ENCODE measurements at regions not wholly inside any gene's neighbourhood (a gene's known extent, or its start where the extent isn't known, plus 50 kb on each side); places are given as distances from the start of the nearest gene placed in this dataset.

DNA sequence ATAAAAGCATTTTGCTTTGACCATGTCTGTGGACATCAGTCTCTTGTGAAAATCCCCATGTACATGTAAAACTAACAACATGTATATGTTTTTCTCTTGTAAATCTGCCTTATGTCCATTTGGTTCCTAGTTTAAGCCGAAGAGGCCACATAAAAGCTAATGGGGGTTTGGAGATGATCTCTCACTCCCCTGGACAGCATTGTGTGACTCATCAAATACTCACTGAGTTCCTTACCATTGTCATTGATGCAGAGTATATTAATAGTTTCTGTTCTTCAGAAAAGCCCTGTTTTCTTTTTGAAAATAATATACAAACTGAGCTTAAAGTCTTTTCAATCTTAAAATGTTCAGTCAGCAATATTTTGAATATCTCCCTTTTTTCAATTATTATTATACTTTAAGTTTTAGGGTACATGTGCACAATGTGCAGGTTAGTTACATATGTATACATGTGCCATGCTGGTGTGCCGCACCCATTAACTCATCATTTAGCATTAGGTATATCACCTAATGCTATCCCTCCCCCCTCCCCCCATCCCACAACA lies 536.7 kb upstream of the HTR2A start:
- DNase-seq (ENCODE audit: low spot score): no peak

DNA sequence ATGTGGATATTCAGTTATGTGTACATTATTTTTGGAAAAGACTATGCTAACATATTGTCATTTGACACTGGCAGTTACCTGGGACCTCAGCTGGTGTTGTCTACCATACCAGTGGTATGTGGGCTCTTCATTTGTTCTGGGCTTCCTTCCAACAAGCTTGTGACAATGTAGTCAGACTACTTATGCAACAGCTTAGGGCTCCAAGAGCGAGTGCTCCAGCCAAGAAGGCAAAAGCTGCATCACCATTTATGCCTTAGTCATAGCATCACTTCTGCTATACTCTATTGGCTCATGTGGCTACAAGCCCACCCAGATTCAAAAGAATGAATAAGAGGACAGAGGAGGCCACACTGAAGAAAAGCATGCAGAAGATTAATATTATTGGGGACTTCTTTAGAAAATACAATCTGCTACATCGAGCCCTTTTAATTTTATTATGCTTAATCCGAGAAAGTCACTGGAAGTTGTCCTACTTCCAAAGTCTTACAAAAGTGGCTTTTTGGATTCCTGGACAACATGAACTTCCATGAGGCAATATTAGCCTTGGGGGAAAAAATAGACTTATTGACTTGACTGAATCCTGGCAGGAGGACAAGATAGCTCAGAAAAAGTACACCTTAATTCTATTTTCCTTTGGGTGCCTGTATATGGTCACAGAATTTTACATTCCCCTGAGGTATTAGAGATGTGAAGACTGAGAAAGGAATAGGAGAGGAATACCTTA lies 529.4 kb upstream of the HTR2A start:
- no peak for DNase-seq (ENCODE audit: low spot score)

DNA sequence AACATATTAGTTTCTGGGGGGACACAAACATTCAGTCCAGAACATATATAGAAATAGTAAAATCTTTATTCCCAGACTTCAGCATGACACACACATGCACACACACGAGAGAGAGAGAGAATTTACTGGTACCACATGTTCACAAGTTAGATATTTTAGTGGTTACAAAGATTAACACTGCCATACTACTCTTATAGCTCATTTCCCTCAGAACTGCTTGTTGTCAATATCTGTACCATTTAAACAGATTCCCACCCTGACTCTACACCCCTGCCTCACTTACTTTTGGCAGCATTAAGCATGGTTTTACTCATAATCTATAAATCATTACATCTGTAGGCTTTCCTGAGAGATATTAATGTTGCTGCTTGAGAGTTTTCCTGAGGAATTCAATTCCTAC lies 524.7 kb upstream of the HTR2A start:
- no peak for DNase-seq (ENCODE audit: low spot score)

DNA sequence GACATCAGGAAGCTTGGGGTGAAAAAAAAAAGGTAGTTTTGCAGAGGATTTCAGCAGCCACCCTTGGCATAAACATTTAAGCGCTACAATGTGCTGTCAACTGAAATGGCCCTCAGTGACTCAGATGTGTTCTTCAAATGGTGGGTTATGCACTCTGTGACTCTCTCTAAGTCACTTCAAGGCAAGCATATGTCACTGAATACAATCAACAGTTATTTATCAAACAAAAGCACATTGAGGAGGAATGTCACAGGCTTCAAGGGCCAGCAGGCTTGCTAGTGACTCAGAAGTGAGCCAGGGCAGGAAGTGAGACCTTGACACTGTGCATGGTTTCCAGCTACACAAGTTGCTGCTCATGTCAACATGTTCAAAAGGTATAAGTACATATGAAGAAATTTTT lies 523.7 kb upstream of the HTR2A start:
- no peak for DNase-seq (ENCODE audit: low spot score)

DNA sequence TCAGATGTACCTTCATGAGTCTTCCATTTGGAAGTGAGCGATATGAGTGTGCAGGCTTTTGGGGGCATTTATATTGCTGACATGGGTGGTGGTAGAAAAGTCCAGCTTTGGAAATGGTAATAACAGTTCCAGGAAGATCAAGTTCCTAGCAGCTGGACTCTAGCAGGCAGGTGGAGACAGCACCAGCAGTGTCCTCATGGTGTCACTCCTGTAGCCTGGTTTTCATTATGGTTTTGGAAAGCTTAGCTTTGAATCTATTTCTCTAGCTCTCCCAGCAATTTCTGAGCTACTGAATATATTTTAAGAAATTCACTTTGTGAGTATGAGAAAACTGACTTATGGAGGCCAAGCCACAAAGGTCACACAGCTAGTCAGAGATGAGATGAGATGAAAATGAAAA lies 523.2 kb upstream of the HTR2A start:
- no peak for DNase-seq (ENCODE audit: low spot score)

DNA sequence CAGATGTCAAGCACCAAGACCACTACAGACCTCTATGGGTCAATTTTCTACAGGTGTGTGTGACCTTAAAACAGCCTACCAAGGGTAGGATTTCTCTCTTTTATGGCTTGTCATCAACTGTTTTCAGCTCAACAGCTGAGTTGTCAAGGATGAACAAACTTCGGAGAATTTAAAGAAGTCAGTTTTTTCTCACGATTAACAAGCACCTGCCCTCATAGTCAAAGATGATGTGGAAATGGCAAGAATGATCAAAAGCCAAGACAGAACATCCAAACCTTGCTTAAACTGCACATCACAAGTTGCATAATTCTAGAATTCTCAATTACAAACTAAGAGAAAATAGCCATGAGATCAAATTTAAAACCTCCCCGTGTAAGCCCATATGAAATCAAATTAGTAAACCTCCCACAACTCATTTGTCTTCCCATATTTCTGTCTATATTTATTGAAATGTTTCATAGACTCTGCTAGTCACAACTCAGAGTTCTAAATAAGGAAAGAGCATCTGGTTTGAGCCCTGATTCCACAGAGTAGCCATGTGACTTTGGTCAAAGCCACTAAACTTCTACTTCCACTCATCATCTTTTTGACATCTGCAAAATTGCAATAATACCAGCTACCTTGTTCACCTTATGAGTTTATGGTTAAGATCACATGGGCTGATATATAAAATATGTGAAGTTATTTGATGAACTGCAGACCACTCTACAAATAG lies 521.5 kb upstream of the HTR2A start:
- no peak for DNase-seq (ENCODE audit: low spot score)

DNA sequence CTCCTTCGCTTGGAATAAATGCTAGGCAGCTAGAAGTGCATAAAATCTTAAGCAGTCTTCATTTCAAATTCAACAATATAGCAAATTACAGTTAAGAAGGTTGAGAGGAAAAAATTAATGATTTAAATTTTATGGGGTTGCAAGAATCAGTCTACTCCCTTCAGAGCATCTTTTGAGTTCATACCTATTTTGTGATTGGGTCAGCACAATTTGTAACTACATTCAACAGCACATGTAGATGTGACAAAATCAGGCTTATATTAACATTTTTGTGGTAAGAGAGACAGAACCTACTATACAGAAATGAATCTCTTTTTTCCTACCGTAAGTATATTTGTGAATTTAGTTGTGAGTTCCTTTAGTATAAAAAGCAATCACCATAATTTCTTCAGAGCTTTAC lies 520.6 kb upstream of the HTR2A start:
- DNase-seq (ENCODE audit: low spot score): no peak

DNA sequence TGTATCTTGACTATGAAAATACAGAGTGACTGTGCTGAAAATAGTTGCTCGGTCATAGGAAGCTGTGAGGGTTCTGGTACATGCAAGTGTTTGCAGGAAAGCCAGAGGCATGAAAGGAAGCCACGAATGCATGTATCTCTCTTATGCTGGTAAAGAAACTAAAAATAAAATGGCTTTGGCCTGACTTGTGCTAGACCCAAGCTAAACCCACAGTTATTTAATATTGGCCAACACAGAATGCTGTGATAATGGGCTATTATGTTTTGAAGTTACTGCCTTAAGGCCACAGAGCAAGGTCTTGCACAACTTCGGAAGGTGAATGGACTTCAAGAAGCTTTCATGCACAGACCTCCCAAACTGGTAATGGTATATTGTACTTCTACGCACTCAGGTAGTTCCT lies 518.2 kb upstream of the HTR2A start:
- DNase-seq (ENCODE audit: low spot score): no peak

DNA sequence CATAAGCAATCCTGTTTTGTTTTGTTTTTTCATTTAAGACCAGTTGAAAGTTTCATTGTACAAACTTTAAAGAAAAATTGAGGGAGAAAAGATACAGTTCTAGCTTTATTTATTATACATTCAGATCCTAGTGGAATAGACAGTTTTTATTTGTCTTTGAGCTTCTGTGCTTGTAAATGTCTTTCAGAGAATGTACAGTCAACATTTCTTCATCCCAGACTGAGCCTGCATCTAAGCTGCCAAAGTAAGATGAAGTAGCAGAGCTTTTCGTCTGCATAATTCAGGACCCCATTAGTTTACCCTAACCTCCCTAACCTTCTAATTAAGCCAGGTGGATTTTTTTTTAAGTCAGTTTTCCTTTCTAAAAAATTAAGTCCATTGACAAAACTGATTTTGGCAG lies 516.7 kb upstream of the HTR2A start:
- no peak for DNase-seq (ENCODE audit: low spot score)

DNA sequence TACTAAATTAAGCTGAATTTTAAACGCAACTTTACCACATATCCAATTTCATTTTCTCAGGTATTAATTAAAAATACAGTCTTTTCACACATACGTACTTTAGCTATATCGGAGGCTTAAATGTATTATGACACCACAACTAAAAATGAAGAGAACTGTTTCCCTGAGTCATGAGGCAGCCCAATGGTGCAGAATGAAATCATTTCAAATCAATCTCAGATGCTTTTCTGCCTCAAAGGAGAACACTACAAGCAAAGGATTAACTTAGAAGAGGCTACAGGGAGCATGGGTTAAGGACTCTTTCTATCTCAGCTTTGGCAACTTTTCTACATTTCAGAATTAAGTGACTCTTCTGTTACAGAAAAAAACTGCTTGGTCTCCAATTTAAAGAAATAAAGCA lies 516.3 kb upstream of the HTR2A start:
- DNase-seq (ENCODE audit: low spot score): no peak

DNA sequence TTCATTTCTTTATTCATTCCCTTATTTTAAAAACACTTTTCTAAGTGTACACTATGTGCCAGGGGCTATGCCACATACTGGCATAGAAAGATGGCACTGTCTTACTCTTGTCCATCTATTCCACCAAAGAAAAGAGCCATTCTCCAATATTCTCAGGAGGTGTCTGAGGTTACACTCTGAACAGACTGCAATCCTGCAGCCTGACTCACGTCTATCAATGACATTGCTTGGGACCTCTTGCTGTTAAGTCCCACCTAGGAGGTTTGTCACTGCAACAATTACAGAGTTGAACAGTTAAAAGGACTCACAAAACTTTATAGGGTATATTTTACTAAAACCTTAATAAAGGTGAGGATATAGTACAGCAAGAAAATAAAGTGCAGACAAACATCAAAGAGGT lies 512.9 kb upstream of the HTR2A start:
- no peak for DNase-seq (ENCODE audit: low spot score)

DNA sequence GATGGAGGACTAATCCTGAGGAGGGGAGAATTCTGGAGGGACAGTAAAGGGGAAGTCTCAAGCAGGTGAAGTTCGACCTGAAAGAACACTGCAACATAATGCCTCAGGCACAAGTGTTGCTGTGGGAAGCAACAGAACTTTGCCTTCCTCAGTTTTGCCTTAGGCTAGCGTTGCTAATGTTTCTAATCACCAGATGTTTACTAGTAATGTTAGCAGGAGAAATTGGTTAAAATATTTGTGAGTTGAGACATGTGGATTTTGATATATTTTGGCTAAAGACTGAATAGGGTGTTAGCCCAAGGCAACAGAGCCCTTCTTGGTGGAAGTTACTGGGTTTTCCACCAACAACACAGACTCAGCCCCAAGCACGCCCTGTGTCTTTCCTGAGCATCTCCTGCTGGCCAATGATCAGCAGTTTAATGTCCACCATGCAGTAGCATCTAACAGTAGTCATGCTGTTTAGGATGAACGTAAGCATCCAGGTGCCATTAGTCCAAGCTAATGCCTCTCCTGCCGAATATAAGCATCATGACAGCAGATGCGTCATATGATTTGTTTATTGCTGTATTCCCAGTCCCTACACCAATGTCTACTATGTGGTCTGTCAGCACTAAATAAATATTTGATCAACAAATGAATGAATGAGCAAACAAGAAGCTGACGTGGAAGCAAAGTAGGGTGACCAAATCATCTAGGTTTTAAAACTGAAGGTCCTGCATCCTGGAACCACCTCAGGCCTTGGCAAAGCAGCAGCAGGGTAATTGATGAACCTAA lies 511.9 kb upstream of the HTR2A start:
- no peak for DNase-seq (ENCODE audit: low spot score)

DNA sequence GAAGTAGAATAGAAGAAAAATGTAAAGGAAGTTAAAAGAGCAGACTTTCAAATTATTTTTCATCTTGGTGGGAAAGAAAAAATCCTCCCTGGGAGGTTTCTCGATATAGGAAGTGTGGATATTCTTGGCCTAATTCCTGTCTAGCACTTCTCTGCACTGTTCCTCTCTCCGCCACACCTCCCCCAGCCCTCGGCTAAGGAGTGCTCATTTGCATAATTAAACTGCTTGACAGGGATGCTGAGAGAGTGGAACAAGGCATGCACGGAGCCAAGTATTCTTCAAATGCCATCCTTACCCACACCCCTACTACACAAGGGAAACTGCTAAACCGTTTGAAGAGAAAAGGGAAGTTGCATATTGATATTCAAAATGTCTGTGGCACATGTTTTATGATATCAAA lies 511.0 kb upstream of the HTR2A start:
- DNase-seq (ENCODE audit: low spot score): no peak

DNA sequence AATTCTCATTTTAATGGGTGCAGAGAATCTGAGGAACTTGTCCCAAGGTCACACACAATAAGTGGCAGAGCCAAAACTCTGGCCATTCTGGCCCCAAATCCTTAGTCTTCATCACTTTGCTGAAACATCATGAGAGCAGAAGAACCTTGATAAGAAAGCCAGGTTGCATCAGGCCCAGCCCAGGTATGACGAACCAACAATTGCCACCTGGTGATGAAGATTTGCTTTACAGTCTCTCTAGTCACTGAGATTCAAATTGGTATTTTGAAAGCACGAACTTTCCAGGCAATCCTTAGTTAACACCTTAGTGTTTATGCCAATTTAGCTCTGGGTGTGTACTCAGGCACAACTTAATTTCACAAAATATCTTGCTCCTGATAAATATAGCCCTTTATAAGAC lies 502.7 kb upstream of the HTR2A start:
- no peak for DNase-seq (ENCODE audit: low spot score)

DNA sequence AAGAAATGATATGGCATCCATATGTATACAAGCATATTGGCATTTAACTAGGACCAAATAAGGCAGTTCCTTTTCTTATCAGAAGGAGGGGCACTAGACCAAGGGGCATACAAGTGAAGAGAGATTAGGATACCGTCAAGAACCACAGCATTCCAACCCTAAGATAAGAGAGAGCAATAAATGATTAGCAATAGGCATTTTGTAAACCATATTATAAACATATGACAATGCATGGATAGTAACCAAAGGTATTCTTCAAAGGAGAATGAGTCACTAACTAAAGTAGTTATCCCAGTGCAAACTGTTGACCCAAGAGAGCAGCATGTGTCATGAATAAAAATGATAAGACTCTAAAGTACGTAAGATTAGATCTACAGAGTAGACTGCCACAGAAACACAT lies 500.9 kb upstream of the HTR2A start:
- no peak for DNase-seq (ENCODE audit: low spot score)

DNA sequence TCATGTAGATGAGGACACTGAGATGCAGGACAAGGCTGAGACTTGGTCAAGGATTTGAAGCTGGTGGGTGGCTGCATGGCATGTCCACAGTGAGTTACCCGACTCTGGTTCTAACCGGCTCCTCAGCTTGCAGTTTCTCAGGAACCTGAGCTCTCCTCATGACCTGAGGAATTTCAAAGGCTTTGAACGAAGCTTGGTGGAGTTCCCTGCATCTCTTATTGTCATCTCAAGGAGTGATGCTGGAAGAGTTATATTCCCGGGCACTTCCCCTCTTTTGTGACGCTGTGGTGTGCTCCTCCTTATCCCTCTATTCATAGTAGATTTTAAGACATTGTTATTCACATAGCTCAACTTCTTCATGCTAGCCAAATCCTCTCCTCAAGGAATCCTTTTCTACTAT lies 500.1 kb upstream of the HTR2A start:
- DNase-seq (ENCODE audit: low spot score): no peak

DNA sequence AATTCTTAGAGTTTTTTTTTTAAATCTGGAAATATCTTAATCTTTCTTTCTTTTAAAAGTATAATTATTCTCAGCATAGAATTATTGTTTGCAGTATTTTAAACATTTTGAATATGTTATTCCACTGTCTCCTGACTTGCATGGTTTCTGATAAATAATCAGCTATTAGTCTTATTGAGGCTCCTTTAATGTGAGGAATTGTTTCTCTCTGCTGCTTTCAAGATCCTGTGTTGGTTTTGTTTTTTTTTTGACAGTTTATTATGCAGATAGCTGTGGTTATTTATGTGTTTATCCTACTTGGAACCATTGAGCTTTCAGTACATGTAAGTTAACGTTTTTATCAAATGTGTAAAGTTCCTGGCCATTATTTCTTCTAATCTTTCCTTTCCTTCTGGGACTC lies 477.9 kb upstream of the HTR2A start:
- DNase-seq (ENCODE audit: low spot score): no peak

DNA sequence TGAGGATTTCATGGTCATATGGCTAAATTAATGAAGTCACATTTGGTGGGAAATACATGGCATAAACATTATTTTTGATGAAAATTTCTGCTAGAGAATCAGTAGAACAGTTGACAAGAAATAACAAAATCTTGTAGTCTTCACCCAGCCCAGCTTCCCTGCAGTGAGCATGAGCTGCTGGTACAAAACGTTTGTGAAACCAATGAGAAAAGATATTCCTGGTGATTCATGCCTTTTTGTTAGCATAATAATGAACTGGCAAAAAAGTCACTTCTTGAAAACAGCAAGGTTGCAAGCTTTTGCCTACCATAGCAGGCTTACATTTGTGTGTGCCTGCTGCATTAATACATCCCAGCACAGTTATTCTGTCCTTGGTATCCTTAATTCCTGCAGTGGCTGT lies 475.9 kb upstream of the HTR2A start:
- no peak for DNase-seq (ENCODE audit: low spot score)

DNA sequence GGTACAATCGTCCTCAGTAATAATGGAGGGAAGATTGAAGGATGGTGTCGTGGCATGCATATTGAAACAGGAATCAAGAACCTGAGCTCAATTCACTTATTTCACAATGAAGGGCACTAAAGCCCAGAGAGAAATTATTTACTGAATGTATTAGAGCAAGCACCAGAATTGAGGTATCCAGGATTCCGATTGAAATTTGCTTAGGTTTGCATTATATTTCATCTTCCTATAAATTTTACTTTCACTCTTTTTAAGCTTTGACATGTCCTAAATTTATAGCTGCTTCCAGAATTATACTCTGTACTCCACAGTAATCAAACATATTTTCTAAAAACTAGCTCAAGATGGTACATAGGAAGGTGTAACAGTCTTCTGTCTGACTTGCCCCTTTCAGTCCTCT lies 454.9 kb upstream of the HTR2A start:
- no peak for DNase-seq (ENCODE audit: low spot score)

DNA sequence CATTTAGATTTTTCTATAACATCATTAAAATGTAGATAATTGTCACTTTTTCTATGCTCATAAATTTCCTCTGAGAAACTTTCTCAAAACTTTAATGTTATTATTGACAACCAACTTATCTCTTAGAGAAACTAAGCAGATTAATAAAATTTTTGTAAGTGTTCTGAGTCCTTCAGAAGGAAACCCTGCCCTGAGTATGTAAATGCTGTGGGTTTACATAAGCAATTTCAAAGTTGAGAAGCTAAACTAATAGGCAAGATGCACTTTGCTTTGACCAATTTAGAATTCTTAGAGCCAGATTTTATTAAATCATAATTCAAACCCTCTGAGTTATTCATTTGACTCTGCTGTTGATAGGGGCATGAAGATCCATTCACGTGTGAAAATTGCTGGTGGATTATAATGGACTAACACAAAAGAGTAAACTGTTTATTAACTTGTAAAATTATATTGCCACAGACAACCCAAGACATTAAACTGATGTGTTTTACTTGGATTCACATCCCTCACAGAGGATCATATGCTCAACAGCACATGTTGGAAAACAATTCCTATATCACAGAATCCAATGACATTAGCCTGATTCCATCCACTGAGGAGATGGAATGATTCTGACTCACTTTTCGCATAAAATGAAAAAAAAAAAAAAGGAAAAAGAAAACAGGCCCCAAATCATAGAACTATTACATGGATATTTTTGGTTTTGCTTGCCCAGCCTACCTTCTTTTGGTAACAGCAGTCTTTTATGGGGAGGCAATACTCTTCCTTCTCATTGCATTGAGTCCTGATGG lies 453.7 kb upstream of the HTR2A start:
- DNase-seq (ENCODE audit: low spot score): no peak

DNA sequence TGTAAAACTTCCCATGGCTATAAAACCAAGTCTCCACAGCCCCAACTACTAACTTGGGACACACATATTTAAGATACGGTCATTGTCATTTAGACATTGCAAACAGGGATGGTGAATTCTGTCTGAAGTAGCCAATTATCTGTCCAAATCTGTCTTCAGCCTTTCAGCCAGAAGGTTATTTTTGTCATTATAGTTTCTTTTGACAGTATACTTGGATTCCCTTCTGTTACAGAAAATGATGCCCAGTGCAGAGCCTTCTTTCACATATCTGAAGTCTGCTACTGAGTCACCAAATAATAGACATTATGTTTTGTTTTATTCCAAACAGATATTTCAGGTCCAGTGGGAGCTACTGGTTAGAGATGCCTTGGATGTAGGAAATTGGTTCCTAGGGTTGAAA lies 452.4 kb upstream of the HTR2A start:
- DNase-seq (ENCODE audit: low spot score): no peak

All from HuH-7 (cell line).